ENCODE measurements at regions not wholly inside any gene's neighbourhood (a gene's known extent, or its start where the extent isn't known, plus 50 kb on each side); places are given as distances from the start of the nearest gene placed in this dataset.

DNA sequence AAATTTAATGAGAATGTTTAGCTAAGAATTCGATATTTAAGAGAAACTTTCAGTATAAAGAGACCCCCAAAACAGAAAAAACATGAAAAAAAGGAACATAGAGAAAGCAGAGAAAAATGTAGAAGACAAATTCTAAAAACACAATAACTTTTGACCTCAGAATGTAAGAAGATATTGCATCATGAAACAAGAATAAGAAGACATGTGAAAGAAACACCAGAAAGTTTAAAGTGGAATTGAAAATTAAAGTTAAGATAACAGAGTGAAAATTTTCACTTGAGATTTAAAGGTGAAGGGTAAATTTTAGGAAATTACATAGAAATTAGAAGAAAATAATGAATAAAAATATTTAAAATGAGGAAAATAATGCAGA, 78.2 kb upstream of the FAM3C start:
- Histone ChIP-seq H3K9ac (no peak overlapping the region), H3K9me3 (ENCODE audit: low read depth) (peaks cover 4% of the 10 kb centered on the region), H3K27ac (peak overlapping the region; percentile 68), H3K36me3 (no peaks in the 10 kb centered on the region), H3K4me1 (peaks cover 25% of the 10 kb centered on the region), H3K4me3 (no peak overlapping the region), H3F3A (ENCODE audit: low read depth) (peaks cover 13% of the 10 kb centered on the region), H3K4me2 (no peak overlapping the region), H3K79me2 (ENCODE audit: low read depth) (peaks cover 23% of the 10 kb centered on the region), H3K27me3 (no peaks in the 10 kb centered on the region), H4K20me1 (ENCODE audit: low read depth) (no peaks in the 10 kb centered on the region), H2AFZ (replicated peaks) (no peak overlapping the region)
- no peak overlapping the region for H3K27ac Mint-ChIP-seq
- no peaks in the 10 kb centered on the region for H3K9me3 Mint-ChIP-seq
- DNase-seq (ENCODE audit: low spot score) = no peak
- H3K36me3 Mint-ChIP-seq = no peaks in the 10 kb centered on the region
- no peaks in the 10 kb centered on the region for H3K27me3 Mint-ChIP-seq (ENCODE audit: insufficient read depth, low read depth)
- H3K4me3 Mint-ChIP-seq = no peak overlapping the region
- H3K4me1 Mint-ChIP-seq = peaks cover 3% of the 10 kb centered on the region
- no peak for TF ChIP-seq EZH2phosphoT487 (IDR thresholded peaks at IDR 0.05)
- TF ChIP-seq EZH2 (IDR thresholded peaks at IDR 0.05) = no peak

GRCh38 chr7:121473645-121474300, 77.7 kb upstream of the FAM3C start:
- Histone ChIP-seq H4K20me1 (ENCODE audit: low read depth) (no peaks in the 10 kb centered on the region), H2AFZ (replicated peaks) (peak overlapping the region; percentile 53)

DNA sequence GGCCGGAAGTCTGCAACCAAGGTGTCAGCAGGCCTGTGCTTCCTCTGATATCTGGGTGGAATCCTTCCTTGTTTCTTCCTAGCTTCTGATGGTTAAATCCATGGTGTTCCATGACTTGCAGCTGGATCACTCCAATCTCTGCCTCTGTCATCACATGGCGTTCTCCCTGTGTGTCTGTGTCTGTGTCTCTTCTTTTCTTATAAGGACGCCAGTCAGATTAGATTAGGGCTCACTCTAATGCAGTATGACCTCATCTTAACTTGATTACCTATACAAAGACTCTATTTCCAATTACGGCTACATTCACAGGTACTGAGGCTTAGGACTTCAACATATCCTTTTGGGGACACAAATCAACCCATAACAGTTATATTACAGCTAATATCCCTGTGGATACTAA, 70.3 kb upstream of the FAM3C start:
- DNase-seq (ENCODE audit: low spot score) = no peak
- Histone ChIP-seq H3K27me3 (no peaks in the 10 kb centered on the region), H4K20me1 (ENCODE audit: low read depth) (no peaks in the 10 kb centered on the region), H3K4me1 (peaks cover 26% of the 10 kb centered on the region), H3K36me3 (no peaks in the 10 kb centered on the region), H3K4me3 (no peak overlapping the region), H3F3A (ENCODE audit: low read depth) (peaks cover 7% of the 10 kb centered on the region), H3K9me3 (ENCODE audit: low read depth) (no peaks in the 10 kb centered on the region), H3K79me2 (ENCODE audit: low read depth) (no peaks in the 10 kb centered on the region), H3K4me2 (no peak overlapping the region), H3K9ac (no peak overlapping the region), H2AFZ (replicated peaks) (no peak overlapping the region), H3K27ac (no peak overlapping the region)
- Mint-ChIP-seq H3K36me3 (no peaks in the 10 kb centered on the region), H3K9me3 (no peaks in the 10 kb centered on the region), H3K4me1 (peaks cover 12% of the 10 kb centered on the region), H3K27ac (no peak overlapping the region), H3K27me3 (ENCODE audit: insufficient read depth, low read depth) (no peaks in the 10 kb centered on the region), H3K4me3 (no peak overlapping the region)
- TF ChIP-seq EZH2phosphoT487 (IDR thresholded peaks at IDR 0.05) (no peak), EZH2 (IDR thresholded peaks at IDR 0.05) (no peak)
- TF ChIP-seq, protein P1, sequence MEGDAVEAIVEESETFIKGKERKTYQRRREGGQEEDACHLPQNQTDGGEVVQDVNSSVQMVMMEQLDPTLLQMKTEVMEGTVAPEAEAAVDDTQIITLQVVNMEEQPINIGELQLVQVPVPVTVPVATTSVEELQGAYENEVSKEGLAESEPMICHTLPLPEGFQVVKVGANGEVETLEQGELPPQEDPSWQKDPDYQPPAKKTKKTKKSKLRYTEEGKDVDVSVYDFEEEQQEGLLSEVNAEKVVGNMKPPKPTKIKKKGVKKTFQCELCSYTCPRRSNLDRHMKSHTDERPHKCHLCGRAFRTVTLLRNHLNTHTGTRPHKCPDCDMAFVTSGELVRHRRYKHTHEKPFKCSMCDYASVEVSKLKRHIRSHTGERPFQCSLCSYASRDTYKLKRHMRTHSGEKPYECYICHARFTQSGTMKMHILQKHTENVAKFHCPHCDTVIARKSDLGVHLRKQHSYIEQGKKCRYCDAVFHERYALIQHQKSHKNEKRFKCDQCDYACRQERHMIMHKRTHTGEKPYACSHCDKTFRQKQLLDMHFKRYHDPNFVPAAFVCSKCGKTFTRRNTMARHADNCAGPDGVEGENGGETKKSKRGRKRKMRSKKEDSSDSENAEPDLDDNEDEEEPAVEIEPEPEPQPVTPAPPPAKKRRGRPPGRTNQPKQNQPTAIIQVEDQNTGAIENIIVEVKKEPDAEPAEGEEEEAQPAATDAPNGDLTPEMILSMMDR (IDR thresholded peaks at IDR 0.05) = no peak

More at GRCh38 chr7:121473645-121474300, 77.7 kb upstream of the FAM3C start:
- Histone ChIP-seq H3F3A (ENCODE audit: low read depth) (peaks cover 13% of the 10 kb centered on the region), H3K4me3 (no peak overlapping the region), H3K9me3 (ENCODE audit: low read depth) (peaks cover 4% of the 10 kb centered on the region), H3K9ac (no peak overlapping the region), H3K27ac (peak overlapping the region; percentile 68), H3K79me2 (ENCODE audit: low read depth) (peaks cover 20% of the 10 kb centered on the region), H3K36me3 (no peaks in the 10 kb centered on the region), H3K27me3 (no peaks in the 10 kb centered on the region), H3K4me2 (peak overlapping the region; percentile 9), H3K4me1 (peaks cover 20% of the 10 kb centered on the region)
- Mint-ChIP-seq H3K27ac (no peak overlapping the region), H3K36me3 (no peaks in the 10 kb centered on the region), H3K4me1 (peaks cover 3% of the 10 kb centered on the region), H3K4me3 (no peak overlapping the region), H3K27me3 (ENCODE audit: insufficient read depth, low read depth) (no peaks in the 10 kb centered on the region), H3K9me3 (no peaks in the 10 kb centered on the region)
- TF ChIP-seq, protein P1 (IDR thresholded peaks at IDR 0.05) = no peak
- TF ChIP-seq EZH2 (IDR thresholded peaks at IDR 0.05) = no peak
- TF ChIP-seq EZH2phosphoT487 (IDR thresholded peaks at IDR 0.05) = no peak
- DNase-seq (ENCODE audit: low spot score) = no peak

GRCh38 chr7:121459148-121459547, 63.0 kb upstream of the FAM3C start:
- Histone ChIP-seq H3F3A (ENCODE audit: low read depth) (no peaks in the 10 kb centered on the region), H3K36me3 (peaks cover 4% of the 10 kb centered on the region), H3K9ac (no peak overlapping the region), H4K20me1 (ENCODE audit: low read depth) (no peaks in the 10 kb centered on the region), H3K4me1 (peaks cover 10% of the 10 kb centered on the region), H3K9me3 (ENCODE audit: low read depth) (peaks cover 7% of the 10 kb centered on the region), H3K79me2 (ENCODE audit: low read depth) (no peaks in the 10 kb centered on the region), H3K27me3 (no peaks in the 10 kb centered on the region), H3K4me2 (no peak overlapping the region), H3K4me3 (no peak overlapping the region), H3K27ac (no peak overlapping the region), H2AFZ (replicated peaks) (no peak overlapping the region)
- Mint-ChIP-seq H3K9me3 (no peaks in the 10 kb centered on the region), H3K4me3 (no peak overlapping the region), H3K27ac (no peak overlapping the region), H3K4me1 (peaks cover 11% of the 10 kb centered on the region), H3K27me3 (ENCODE audit: insufficient read depth, low read depth) (peaks cover 2% of the 10 kb centered on the region), H3K36me3 (no peaks in the 10 kb centered on the region)
- no peak for DNase-seq (ENCODE audit: low spot score)
- TF ChIP-seq EZH2 (IDR thresholded peaks at IDR 0.05) (no peak), EZH2phosphoT487 (IDR thresholded peaks at IDR 0.05) (no peak)
- TF ChIP-seq, protein P1 (IDR thresholded peaks at IDR 0.05) = no peak

Measured in neural progenitor cell (in vitro differentiated cells).